ENCODE measurements at regions not wholly inside any gene's neighbourhood (a gene's known extent, or its start where the extent isn't known, plus 50 kb on each side); places are given as distances from the start of the nearest gene placed in this dataset.

- no peaks in the 10 kb centered on the region for H3K36me3 ChIP-seq
- 93 to 96% (median 95%) methylated on average over 2 of the region's 2 CpGs for WGBS, 3 donors
- TF ChIP-seq EP300 (IDR thresholded peaks at IDR 0.05) (no peak), POLR2A (IDR thresholded peaks at IDR 0.05) (no peak), CTCF (IDR thresholded peaks at IDR 0.05) (no peak)
- no peaks in the 10 kb centered on the region for H3K9me3 ChIP-seq
- intact Hi-C loops (cut with DNase I) = no loop called here
- DNase-seq = no peak
- H3K27ac ChIP-seq = no peak overlapping the region
- H3K4me3 ChIP-seq = no peak overlapping the region
- no peaks in the 10 kb centered on the region for H3K27me3 ChIP-seq
- H3K4me1 ChIP-seq (ENCODE audit: insufficient read depth) = peaks cover 11% of the 10 kb centered on the region
Observed at GRCh38 chr11:87431392-87431791, 393.7 kb downstream of the TMEM135 start.

GRCh38 chr11:87430821-87431220 lies 393.1 kb downstream of the TMEM135 start:
- no peak for DNase-seq
- intact Hi-C loops (cut with DNase I) = no loop called here
- TF ChIP-seq CTCF (IDR thresholded peaks at IDR 0.05) = no peak
- no peak for TF ChIP-seq POLR2A (IDR thresholded peaks at IDR 0.05)
- no peak for TF ChIP-seq EP300 (IDR thresholded peaks at IDR 0.05)
- no peaks in the 10 kb centered on the region for H3K27me3 ChIP-seq
- H3K4me1 ChIP-seq (ENCODE audit: insufficient read depth) = peaks cover 11% of the 10 kb centered on the region
- WGBS, 3 donors = 29 to 31% (median 30%) methylated on average over 3 of the region's 3 CpGs
- H3K36me3 ChIP-seq = no peaks in the 10 kb centered on the region
- no peaks in the 10 kb centered on the region for H3K9me3 ChIP-seq
- H3K27ac ChIP-seq = no peak overlapping the region
- no peak overlapping the region for H3K4me3 ChIP-seq

GRCh38 chr11:87429996-87430395 lies 392.3 kb downstream of the TMEM135 start:
- intact Hi-C loops (cut with DNase I) = loop anchor here in 2 of 4 donors (10.0 kb wide), 1 partner anchor 75 kb away; no protein-coding TSS in a partner anchor
- 90 to 95% (median 94%) methylated on average over 3 of the region's 3 CpGs for WGBS, 3 donors
- no peaks in the 10 kb centered on the region for H3K9me3 ChIP-seq

GRCh38 chr11:87428266-87428665 lies 390.5 kb downstream of the TMEM135 start:
- WGBS, 3 donors = 43 to 81% (median 55%) methylated on average over 1 of the region's 1 CpG
- Histone ChIP-seq H3K36me3 (no peaks in the 10 kb centered on the region), H3K9me3 (no peaks in the 10 kb centered on the region), H3K4me3 (no peak overlapping the region), H3K4me1 (ENCODE audit: insufficient read depth) (peaks cover 11% of the 10 kb centered on the region), H3K27ac (no peak overlapping the region), H3K27me3 (no peaks in the 10 kb centered on the region)
- TF ChIP-seq EP300 (IDR thresholded peaks at IDR 0.05) (no peak), CTCF (IDR thresholded peaks at IDR 0.05) (no peak), POLR2A (IDR thresholded peaks at IDR 0.05) (no peak)
- DNase-seq = no peak
- intact Hi-C loops (cut with DNase I) = loop anchor here in 2 of 4 donors (10.0 kb wide), 1 partner anchor 73 kb away; no protein-coding TSS in a partner anchor

More at GRCh38 chr11:87429996-87430395, 392.3 kb downstream of the TMEM135 start:
- Histone ChIP-seq H3K4me3 (no peak overlapping the region), H3K36me3 (no peaks in the 10 kb centered on the region), H3K27ac (no peak overlapping the region), H3K4me1 (ENCODE audit: insufficient read depth) (peaks cover 11% of the 10 kb centered on the region), H3K27me3 (no peaks in the 10 kb centered on the region)
- TF ChIP-seq POLR2A (IDR thresholded peaks at IDR 0.05) (no peak), CTCF (IDR thresholded peaks at IDR 0.05) (no peak), EP300 (IDR thresholded peaks at IDR 0.05) (no peak)
- no peak for DNase-seq

Data from ovary (tissue), 7 donors.